ENCODE measurements at regions not wholly inside any gene's neighbourhood (a gene's known extent, or its start where the extent isn't known, plus 50 kb on each side); places are given as distances from the start of the nearest gene placed in this dataset.
"Not testable (repeated sequence)": the region's sequence is repeated elsewhere in the genome, so short reads cannot be mapped to it uniquely, and the experiment has no call there.

DNA sequence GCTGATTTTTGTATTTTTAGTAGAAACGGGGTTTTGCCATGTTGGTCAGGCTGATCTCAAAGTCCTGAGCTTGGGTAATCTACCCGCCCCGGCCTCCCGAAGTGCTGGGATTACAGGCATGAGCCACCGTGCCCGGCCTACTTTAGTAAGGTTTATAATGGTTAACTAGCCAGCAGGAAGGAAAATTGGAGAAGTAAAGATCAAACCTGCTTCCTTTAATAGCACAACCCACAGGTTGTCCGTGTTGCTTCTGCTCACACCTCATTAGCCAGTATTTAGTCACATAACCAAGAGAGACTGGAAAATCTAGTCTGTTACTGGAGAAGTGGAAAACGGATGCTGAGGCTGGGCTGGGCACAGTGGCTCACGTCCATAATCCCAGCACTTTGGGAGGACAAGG, 51.9 kb upstream of the TBL1XR1 start:
- DNase-seq (ENCODE audit: low spot score) = no peak

DNA sequence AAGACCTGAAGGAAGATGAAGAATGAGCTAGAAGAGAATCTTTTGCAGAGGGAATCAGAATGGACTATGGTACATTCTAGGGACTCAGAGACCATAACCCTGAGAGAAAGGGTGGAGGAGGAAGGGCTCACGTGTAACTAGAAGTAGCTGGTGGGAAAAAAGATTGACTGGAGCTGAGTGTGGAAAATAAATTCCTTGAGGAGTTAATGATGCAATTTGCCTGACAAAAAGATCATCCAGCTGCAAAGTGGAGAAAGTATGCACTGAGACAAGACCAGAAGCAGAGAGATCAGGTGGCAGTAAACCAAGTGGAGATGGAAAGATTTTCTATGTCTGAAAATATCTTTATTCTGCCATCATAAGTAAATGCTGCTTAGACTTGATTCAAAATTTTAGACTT, 52.9 kb upstream of the TBL1XR1 start:
- no peak for DNase-seq (ENCODE audit: low spot score)

DNA sequence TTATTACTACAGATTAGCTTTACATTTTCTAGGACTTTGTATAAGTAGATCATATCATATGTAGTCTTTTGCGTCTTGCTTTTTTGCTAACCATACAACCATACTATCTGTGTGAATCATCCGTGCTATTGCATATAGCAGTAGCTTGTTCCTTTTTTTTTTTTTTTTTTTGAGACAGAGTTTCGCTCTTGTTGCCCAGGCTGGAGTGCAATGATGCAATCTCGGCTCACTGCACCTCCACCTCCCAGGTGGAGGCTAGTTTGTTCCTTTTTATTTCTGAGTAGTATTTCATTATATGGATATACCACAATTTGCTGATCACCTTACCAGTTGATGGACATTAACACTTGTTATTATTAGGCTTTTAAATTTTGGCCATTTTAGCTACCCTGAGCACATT, 54.5 kb upstream of the TBL1XR1 start:
- DNase-seq (ENCODE audit: low spot score) = no peak

DNA sequence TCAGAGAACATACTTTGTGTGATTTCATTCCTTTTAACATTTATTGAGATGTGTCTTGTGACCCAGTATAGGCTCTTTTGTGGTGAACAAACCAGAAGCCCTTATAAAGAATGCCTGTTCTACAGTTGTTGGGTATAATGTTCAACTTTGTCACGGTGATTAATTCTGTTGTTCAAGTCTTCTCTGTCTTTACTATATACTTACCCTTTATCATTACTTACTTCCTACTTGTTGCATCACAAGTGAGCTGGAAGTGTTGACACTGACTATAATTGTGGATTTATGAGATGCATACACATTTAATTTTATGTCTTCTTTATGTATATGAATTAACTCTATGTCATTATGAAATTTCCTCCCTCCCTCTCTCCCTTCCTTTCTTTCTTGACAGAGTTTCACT, 59.7 kb upstream of the TBL1XR1 start:
- no peak for DNase-seq (ENCODE audit: low spot score)

DNA sequence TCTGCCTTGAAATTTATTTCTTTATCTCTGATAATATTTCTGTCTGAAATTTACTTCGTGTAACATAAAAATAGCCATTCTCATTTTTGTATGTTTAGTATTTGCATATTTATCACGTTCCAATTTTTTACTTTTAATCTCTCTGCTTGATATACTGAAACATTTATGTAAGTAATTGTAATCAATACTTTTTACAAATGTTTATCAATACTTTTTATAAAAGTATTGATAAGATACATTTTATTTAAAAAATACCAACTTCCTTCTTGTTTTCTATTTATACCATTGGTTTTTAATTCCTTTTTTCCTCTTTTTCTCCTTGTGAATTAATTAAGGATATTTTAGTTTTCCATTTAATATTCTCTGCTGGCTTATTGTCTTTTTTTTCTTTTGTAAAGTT, 60.3 kb upstream of the TBL1XR1 start:
- no peak for DNase-seq (ENCODE audit: low spot score)

DNA sequence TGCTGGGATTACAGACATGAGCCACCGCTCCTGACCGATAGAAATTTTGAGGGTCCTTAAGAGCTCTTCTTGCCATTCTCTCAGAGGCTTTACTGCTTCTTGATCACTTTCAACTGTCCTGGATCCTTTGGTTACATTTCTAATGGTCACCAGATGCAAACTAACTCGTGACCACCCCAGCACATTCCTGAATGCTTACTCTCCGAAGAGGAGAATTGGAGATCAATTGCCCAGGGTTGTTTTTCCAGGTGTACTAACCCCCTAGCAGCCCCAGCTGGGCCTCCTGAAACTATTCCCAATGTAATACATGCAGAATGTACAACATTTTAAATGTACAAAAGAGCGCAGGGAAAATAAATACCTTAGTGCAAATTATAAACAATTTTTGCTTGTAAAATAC, 65.1 kb upstream of the TBL1XR1 start:
- DNase-seq (ENCODE audit: low spot score) = no peak

DNA sequence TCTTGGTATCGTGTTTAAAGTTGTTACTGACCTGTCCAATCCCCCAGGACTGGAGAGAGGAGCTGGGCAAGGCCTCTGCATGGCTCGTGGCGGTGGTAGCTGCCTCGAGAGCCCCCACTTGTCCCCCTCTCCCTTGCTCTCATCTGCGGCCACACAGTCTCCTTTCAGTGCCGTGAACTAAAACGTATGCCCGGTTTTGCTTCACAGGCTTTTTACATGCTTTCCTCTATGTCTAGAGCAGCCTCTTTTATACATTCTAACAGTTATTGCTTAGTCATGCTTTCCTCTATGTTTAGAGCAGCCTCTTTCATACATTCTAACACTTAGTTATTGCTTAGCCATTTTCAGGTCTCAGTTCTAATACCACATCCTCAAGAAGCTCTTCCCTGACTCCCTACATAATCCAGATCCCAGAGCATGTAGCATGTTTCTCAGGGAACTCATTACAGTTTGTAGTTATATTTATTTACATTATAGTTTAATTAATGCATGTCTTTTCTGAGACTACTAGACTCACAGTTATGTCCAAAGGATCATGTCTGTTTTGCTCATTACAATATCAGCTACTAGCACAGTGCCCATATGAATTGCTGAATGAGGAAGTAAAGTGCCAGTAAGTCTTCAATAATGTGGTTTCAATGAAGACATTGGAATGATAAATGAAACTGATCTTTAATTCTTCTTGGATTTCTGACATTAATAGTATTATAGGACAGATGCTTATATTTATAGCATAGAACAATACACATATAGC, 66.5 kb upstream of the TBL1XR1 start:
- DNase-seq (ENCODE audit: low spot score) = no peak

DNA sequence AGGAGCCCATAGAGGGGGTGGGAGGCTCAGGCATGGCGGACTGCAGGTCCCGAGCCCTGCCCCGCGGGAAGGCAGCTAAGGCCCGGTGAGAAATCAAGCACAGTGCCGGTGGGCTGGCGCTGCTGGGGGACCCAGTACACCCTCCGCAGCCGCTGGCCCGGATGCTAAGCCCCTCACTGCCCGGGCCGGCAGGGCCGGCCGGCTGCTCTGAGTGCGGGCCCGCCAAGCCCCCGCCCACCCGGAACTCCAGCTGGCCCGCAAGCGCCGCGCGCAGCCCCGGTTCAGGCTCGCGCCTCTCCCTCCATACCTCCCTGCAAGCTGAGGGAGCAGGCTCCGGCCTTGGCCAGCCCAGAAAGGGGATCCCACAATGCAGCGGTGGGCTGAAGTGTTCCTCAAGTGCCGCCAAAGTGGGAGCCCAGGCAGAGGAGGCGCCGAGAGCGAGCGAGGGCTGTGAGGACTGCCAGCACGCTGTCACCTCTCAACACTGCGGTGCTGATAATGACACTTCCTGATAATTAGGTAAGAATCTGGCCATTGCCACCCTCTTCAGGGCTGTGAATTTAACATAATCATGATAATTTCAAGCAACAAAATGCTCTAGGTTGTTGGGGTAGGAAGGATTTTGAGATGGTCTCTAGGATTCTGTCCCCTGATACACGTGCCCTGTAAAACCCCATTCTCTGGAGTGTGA, 74.7 kb upstream of the TBL1XR1 start:
- DNase-seq (ENCODE audit: low spot score) = not testable (repeated sequence)

DNA sequence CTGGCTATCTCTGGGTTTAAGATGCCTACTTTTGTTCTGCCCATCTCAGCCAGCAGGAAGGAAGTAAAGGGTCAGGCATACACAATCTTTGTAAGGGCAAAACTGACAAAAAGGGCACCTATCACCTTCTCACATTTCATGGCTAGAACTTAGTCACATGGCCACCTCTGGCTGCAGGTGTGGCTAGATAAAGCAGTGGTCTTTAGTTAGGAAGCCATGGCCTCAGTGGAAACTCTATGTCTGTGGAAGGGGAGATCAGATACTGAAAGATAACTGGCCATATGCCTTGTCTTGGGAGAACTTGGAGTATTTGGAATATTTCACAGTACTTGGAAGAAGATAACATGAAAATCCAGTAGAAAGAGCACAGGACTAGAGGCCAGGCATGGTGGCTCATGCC, 80.7 kb upstream of the TBL1XR1 start:
- no peak for DNase-seq (ENCODE audit: low spot score)

DNA sequence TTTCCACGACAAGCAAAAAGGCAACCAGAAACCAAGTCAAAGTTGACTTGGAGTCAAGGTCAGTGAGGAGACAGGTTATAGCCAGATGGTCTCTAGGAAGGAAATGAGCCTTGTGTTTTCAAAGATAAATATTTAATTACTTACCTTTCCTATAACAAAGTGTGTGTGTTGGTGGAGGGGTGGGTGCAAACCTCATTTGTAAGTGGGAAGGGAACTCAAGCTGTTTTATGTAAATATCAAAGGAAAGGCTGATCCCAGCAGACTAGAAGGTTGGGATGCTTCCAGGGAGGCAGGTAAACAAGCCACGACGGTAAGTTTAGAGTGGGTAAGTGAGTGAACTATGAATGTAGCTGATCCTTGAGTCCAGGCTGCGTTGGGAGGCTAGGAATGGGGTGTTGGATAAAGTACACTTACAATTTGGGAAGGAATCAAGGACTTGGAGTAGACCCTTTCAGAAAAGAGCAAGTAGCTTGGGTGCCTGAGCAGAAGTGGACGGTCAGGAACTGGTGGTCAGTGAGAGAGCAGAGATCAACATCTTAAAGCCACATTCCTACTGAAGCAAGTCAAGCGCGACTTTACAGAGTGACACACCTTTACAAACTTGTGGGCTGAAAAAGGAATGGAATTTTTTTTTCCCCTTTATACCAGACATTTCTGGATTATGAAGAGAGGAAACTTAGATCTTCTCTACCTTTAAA, 82.0 kb upstream of the TBL1XR1 start:
- DNase-seq (ENCODE audit: low spot score) = no peak

DNA sequence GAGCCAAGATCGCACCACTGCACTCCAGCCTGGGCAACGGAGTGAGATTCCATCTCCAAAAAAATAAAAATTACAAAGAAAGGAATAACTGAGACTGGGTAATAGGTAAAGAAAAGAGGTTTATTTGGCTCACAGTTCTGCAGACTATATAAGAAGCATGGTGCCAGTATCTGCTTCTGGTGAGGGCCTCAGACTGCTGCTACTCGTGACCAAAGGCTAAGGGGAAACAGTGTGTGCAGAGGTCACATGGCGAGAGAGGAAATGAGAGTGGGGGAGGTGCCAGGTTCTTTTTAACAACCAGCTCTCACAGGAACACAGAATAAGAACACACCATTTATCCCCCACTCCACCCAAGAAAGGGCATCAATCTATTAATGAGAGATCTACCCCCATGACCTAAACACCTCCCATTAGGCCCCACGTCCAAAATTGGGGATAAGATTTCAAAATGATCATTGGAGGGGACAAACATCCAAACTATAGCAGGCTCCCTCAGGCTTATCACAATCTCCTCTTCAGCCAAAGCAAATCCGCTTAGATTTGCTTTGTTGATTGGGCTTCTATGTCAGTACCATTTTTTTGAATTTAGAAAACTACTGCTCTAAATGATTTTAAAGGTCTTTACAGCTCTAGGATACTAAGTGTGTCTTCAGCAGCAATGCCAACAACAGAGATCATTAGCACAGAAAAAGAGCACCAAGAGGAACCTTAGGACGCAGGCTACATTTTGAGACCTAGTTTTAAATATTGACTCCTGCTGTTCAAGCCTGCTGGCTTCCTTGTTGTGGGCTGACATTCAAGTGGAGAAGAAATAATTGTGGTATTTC, 84.2 kb upstream of the TBL1XR1 start:
- DNase-seq (ENCODE audit: low spot score) = no peak

DNA sequence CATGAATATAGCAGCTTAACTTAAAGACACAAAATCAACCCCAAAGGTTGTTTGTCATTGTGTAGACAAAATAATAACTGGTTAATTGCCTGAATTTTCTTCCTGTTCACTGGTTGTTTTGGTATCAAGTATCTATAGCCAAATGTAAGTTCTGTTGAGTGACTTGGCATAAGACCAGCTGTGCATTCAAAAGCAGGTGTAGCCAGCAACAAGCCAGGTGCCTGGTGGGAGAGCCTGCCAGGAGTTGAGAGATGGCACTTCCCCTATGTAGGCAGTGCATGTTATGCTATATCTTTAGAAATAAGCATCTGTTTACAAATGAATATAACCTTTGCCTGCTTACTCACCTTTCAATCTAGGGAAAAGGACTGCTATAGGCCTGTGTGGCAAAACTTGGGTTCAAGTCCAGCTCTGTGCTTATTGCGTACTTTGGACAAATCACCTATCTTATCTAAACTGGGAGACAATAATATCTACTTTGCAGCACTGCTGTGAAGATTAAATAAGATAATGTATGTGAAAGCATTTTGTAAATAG, 84.9 kb upstream of the TBL1XR1 start:
- no peak for DNase-seq (ENCODE audit: low spot score)

DNA sequence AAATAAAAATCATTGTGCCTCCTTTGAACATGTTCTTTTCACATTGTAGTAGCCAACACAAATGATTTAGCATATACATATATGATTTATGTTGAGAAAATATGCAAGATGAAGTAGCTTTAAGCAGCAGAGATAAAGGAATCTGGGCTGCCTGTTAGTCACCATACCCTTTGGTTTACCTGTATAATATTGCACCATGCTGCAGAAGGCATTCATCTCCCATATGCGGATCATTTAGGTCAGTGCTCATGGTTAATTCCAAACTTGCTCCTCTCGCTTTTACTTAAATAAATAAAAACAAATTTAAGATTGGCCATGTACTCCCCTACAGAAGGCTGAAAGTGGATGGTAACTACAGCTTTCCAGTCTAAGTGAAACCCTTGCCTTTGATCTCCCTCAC, 86.7 kb upstream of the TBL1XR1 start:
- DNase-seq (ENCODE audit: low spot score) = no peak

DNA sequence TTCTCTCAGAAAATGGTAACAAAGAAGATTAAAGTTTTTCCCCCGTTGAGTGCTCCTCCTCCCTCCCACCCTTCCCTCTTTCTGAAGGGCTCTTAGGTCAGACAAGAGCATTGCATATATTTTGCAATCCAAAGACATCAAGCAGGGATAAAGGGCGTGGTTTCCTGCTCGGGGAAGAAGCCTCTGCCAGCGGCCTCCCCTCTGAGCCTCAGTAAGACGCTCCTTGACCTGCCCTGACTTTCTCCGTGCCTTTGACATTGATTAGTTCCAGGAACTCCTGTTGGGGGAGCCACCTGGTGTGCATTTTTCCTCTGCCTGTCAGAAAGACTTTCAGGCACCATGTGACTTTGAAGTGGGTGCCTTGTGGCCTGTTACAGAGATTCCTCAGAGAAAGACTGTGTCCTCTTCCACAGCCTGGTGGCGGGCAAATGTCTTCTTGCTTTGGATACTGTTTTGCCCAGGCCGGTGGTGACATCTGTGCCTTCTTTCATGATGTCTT, 87.2 kb upstream of the TBL1XR1 start:
- DNase-seq (ENCODE audit: low spot score) = no peak

DNA sequence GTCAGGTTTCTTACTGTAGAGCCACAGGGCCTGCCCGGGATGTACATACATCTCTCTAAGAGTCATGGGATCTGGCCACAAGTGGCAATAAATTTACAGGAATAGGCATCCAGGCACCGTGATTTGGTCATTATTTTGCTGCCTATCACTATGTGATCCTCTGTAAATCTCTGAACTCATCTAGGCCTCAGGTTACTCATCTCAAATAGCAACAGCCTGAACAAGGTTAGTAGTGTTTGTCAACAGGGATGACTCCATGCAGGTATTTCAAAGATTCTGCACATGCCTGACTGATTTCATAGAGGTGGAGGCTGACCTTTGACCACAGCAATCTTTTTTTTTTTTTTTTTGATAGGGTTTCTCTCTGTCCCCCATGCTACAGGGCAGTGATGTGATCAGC, 88.8 kb upstream of the TBL1XR1 start:
- no peak for DNase-seq (ENCODE audit: low spot score)

DNA sequence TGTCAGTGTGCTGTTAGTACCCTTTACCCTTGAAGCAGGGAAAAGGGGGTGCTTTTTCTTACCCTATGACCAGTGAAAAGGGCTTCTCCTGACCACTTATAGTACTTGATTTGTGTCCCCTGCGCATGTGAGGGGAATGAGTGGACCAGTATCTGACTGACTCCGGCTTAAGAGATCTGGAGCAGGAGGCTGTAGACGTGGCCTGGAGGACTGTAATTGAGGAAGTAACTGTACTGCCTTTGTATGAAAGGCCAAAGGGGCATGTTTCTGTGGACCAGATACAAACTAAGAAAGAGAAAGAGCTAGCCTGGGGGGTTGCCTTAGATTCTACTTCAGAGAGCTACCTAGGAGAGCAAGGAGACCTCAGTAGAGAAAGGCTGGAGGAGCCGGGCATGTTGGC, 89.9 kb upstream of the TBL1XR1 start:
- DNase-seq (ENCODE audit: low spot score) = no peak

DNA sequence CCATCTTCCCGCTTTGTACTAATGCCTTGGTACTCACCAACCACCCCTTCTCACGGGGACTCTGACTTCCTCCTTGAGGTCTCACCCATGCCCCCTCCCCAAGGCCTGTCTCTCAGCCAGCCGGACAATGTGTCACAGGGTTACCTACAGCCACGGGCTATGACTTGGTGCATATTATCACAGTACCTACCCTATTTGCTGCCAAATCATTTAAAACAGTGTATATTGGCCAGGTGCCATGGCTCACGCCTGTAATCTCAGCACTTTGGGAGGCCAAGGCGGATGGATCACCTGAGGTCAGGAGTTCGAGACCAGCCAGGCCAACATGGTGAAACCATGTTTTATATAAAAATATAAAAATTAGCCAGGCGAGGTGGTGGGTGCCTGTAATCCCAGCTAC, 93.4 kb upstream of the TBL1XR1 start:
- DNase-seq (ENCODE audit: low spot score) = no peak

DNA sequence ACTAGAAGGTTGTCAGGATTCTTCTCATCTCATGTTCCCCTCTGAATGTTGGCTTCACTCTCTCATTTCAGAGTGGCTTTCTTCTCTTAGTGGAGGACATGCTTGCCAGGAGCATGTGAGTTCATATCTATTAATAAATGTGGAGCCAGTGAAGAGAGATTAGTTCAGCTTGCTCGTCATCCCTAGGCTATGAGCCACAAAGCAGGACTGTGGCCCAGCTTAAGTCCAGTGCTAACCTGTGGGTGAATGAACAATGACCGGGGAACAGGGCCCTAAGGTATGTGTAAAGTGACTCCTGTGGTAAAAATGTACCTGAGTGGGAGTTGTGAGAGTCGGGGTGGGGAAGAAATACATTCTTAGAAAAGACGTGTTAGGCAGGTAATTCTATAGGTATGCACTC, 96.9 kb upstream of the TBL1XR1 start:
- no peak for DNase-seq (ENCODE audit: low spot score)

DNA sequence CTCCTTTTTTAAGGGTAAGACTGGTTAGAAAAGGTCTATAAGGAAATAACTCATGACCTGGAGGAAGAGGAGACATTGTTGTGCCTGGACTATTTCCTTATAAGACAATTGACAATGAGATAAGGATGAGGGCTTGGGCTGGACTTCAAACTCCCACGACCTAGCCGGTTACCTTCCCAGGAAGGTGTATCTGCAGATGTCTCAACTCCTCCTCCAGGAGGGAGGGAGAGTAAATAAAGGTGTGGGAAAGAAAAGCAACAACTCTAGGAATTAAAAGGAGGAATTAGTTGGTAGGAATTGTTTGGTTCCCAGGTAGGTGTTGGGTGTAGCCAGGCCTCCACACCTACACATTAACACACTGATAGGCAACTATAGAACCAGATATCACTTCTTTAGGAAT, 97.8 kb upstream of the TBL1XR1 start:
- DNase-seq (ENCODE audit: low spot score) = no peak

DNA sequence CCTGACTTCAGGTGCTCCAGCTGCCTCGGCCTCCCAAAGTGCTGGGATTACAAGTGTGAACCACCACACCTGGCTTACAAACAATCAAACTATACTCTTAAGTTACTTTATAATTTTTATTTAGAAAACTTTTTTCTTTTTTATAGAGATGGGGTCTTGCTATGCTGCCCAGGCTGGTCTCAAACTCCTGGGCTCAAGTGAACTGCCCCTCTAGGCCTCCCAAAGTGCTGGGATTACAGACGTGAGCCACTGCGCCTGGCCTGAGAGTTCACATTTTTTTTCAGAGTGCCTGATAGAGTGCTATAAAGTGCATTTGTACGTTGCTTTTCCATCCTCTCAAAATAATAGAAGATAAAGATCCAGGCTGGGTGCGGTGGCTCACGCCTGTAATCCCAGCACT, 102.0 kb upstream of the TBL1XR1 start:
- DNase-seq (ENCODE audit: low spot score) = no peak

DNA sequence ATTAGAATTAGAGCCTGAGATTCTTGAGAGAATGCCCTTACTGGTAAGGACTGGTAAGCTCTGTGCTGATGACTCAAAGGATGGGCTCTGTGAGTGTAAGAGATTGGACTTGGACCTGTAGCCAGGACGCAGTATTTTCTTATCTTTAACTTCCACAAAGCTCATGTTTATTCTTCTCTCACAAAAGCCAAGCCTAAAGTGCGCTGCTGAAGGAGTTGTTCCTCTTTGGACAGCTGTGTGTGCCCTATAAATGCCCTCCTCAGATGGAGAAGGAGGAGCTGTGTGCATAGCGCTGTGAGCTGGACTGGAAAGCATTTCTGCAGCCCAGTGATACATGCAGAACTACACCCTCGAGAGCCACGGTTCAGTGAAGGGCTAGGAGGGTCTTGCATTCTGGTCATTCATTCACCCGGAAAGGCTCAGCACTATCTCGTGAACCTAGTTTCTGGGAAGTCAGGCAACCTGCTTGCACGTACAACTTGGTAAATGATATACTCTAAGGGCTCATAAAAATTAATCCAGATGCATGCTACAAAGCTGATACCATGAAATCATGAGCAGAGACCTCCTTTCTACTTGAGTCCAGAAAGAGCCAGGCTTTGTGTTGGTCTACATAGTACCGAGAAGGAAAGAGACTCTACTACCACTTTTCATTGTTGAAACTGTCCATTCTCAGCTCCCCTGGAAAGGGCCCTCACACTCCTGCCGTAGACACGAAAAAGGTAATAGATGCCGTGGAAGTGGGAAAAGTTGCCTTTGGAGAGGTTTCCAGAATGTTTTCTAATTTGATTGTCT, 103.0 kb upstream of the TBL1XR1 start:
- DNase-seq (ENCODE audit: low spot score) = peak; percentile 41

Data from pons (tissue), 1 donor.